HG03060 (cell line): ENCODE measurements at regions not wholly inside any gene's neighbourhood (a gene's known extent, or its start where the extent isn't known, plus 50 kb on each side); places are given as distances from the start of the nearest gene placed in this dataset.

Experiments
- ATAC-seq: cut with Tn5 transposase; IDR thresholded peaks from one replicate; pipeline ENCODE4 v1.9.1; 2021; ENCODE audit warnings: low read depth, moderate number of reproducible peaks; ENCODE audit not compliant: unreplicated experiment

- no peak for ATAC-seq
These were observed 145.9 kb downstream of the PCSK1 start for GRCh38 chr5:96287136-96287535.

- ATAC-seq = no peak
These were observed 147.2 kb downstream of the PCSK1 start for GRCh38 chr5:96285823-96286222.

GRCh38 chr5:96284727-96285389 is 148.2 kb downstream of the PCSK1 start:
- ATAC-seq = no peak

- ATAC-seq = no peak
These were observed 149.5 kb downstream of the PCSK1 start for GRCh38 chr5:96283589-96283988.

GRCh38 chr5:96282020-96282419 is 151.0 kb downstream of the PCSK1 start:
- ATAC-seq = no peak

- ATAC-seq = no peak
These were observed 152.1 kb downstream of the PCSK1 start for GRCh38 chr5:96280946-96281393.

- ATAC-seq = peak; percentile 87
These were observed 153.1 kb downstream of the PCSK1 start for GRCh38 chr5:96279801-96280542.

GRCh38 chr5:96278981-96279380 is 154.1 kb downstream of the PCSK1 start:
- no peak for ATAC-seq

GRCh38 chr5:96275051-96275450 is 158.0 kb downstream of the PCSK1 start:
- no peak for ATAC-seq

GRCh38 chr5:96265487-96265886 is 167.6 kb downstream of the PCSK1 start:
- no peak for ATAC-seq

- ATAC-seq = no peak
These were observed 169.0 kb downstream of the PCSK1 start for GRCh38 chr5:96264047-96264446.

- ATAC-seq = no peak
These were observed 170.9 kb downstream of the PCSK1 start for GRCh38 chr5:96262105-96262504.

- no peak for ATAC-seq
These were observed 173.0 kb downstream of the PCSK1 start for GRCh38 chr5:96260009-96260408.

GRCh38 chr5:96259151-96259772 is 173.8 kb downstream of the PCSK1 start:
- peak; percentile 45 for ATAC-seq

GRCh38 chr5:96258692-96259091 is 174.4 kb downstream of the PCSK1 start:
- no peak for ATAC-seq

- no peak for ATAC-seq
These were observed 175.1 kb downstream of the PCSK1 start for GRCh38 chr5:96257904-96258303.

GRCh38 chr5:96256795-96257470 is 176.1 kb downstream of the PCSK1 start:
- no peak for ATAC-seq

- no peak for ATAC-seq
These were observed 177.9 kb downstream of the PCSK1 start for GRCh38 chr5:96254980-96255691.

GRCh38 chr5:96253140-96253539 is 179.9 kb downstream of the PCSK1 start:
- ATAC-seq = no peak

- no peak for ATAC-seq
These were observed 180.5 kb downstream of the PCSK1 start for GRCh38 chr5:96252596-96252995.
